Vagina (tissue), 2 donors: ENCODE measurements at regions not wholly inside any gene's neighbourhood (a gene's known extent, or its start where the extent isn't known, plus 50 kb on each side); places are given as distances from the start of the nearest gene placed in this dataset.

Source experiments
- DNase-seq, 2 donors: peaks; one replicate each; pipeline ENCODE4 v3.0.0-alpha.2; 2017; ENCODE audit errors: extremely low spot score in 2 of 2
- H3K27ac ChIP-seq: fragments of 200-600 bp; sonication (generic); one replicate; pipeline ENCODE4 v1.5.1; 2019
- H3K27me3 ChIP-seq: fragments of 200-600 bp; sonication (generic); one replicate; pipeline ENCODE4 v1.5.1; 2019
- H3K36me3 ChIP-seq, 2 donors: fragments of 200-600 bp; sonication (generic); one replicate each; pipeline ENCODE4 v1.5.1; 2017 to 2019
- H3K4me1 ChIP-seq: fragments of 200-600 bp; sonication (generic); one replicate; pipeline ENCODE4 v1.5.1; 2019
- H3K4me3 ChIP-seq, 2 donors: fragments of 200-600 bp; sonication (generic); 1 replicate in 1 of 2; 2 replicates in 1 of 2; pipeline ENCODE4 v1.5.1; 2016 to 2019
- H3K9me3 ChIP-seq: fragments of 200-600 bp; sonication (generic); one replicate; pipeline ENCODE4 v1.5.1; 2019
- POLR2A ChIP-seq, 2 donors: fragments of 450-650 bp; IDR thresholded peaks; one replicate each; pipeline ENCODE4 v1.6.1; 2017; ENCODE audit warnings: antibody characterized with exemption in 2 of 2, mild to moderate bottlenecking in 2 of 2, moderate library complexity in 2 of 2
- POLR2AphosphoS5 ChIP-seq, 2 donors: sonication (generic); formaldehyde crosslinking; IDR thresholded peaks; one replicate each; pipeline ENCODE4 v1.9.0; 2017; ENCODE audit warnings: antibody characterized with exemption in 2 of 2, mild to moderate bottlenecking in 2 of 2, low read depth in 1 of 2; ENCODE audit not compliant: insufficient read depth in 1 of 2
- intact Hi-C: fragments of 100-400 bp; cut with DNase I; formaldehyde crosslinking; loops from one replicate; pipeline ENCODE4 v1.15.1; 2023
- TF ChIP-seq, protein P1 (sequence below), 3 experiments: fragments of 450-650 bp in 2 of 3; fragments of 200-600 bp in 1 of 3; sonication (generic) in 1 of 3; IDR thresholded peaks; one replicate each; pipeline ENCODE4 v1.5.1; 2017 to 2019; ENCODE audit warnings: antibody characterized with exemption in 3 of 3, mild to moderate bottlenecking in 2 of 3, moderate library complexity in 2 of 3

DNA sequence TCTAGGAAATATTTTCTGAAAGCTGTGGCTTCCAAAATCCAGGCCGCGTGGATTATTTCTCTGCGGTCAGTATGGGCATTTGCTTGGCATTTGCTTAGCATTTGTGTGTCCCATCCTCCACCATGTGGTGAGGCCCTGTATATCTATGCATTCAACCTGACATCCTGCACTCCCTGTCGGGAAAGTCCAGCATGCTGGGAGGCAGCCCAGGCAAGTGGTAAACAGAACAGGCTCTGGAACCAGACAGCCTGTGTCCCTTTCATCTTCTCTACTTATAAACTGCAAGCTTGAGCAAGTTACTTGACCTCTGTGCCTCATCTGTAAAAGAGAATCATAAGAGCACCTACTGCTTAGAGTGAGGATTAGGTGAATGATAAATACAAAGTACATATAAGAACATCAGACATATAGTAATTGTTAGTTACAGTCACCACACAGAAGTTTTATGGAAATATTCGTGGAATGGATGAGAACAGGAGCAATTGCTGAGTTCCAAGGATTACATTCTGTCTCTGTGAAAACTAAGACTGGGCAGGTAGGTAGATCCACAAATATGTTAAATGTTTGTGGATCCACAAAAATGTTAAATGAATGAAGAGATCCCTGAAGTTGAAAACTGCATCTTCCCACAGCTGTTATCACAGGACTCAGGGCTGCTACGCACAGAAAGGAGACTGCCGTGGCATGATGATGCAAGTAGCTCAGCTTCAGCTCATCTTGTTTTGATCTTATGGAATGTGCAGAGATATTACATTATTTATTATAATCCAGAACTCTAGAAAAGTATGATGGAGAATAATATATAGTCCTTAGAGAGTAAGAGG, 317.0 kb upstream of the MMADHC start:
- TF ChIP-seq, protein P1, sequence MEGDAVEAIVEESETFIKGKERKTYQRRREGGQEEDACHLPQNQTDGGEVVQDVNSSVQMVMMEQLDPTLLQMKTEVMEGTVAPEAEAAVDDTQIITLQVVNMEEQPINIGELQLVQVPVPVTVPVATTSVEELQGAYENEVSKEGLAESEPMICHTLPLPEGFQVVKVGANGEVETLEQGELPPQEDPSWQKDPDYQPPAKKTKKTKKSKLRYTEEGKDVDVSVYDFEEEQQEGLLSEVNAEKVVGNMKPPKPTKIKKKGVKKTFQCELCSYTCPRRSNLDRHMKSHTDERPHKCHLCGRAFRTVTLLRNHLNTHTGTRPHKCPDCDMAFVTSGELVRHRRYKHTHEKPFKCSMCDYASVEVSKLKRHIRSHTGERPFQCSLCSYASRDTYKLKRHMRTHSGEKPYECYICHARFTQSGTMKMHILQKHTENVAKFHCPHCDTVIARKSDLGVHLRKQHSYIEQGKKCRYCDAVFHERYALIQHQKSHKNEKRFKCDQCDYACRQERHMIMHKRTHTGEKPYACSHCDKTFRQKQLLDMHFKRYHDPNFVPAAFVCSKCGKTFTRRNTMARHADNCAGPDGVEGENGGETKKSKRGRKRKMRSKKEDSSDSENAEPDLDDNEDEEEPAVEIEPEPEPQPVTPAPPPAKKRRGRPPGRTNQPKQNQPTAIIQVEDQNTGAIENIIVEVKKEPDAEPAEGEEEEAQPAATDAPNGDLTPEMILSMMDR (IDR thresholded peaks at IDR 0.05) = no peak
- no peak for TF ChIP-seq POLR2AphosphoS5 (IDR thresholded peaks at IDR 0.05; ENCODE audit: insufficient read depth in 1 of 2, low read depth in 1 of 2)
- TF ChIP-seq POLR2A (IDR thresholded peaks at IDR 0.05) = no peak
- Histone ChIP-seq H3K4me1 (no peaks in the 10 kb centered on the region), H3K27ac (no peak overlapping the region), H3K9me3 (no peaks in the 10 kb centered on the region), H3K27me3 (no peaks in the 10 kb centered on the region), H3K36me3 (no peaks in the 10 kb centered on the region), H3K4me3 (no peak overlapping the region)
- intact Hi-C loops = no loop called here
- DNase-seq = no peak

DNA sequence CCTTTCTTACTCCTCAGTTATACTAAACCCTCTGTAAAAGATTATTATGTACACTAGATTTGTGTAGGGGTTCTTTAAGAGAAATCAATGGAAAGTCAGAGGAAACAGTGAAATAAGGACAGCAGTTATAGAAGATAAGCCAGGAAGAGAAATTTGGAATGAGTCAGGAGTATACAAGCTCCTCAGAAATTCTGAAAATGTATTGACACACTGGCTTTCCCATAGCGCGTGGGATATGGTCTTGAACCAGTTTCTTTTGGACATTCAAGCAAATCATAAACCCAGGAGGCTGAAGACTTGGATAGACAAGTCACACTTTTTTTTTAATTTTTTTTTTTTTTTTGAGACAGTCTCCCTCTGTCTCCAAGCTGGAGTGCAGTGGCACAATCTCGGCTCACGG, 316.1 kb upstream of the MMADHC start:
- TF ChIP-seq POLR2A (IDR thresholded peaks at IDR 0.05) (no peak), POLR2AphosphoS5 (IDR thresholded peaks at IDR 0.05; ENCODE audit: insufficient read depth in 1 of 2, low read depth in 1 of 2) (no peak)
- TF ChIP-seq, protein P1 (IDR thresholded peaks at IDR 0.05) = no peak
- no peak overlapping the region for H3K27ac ChIP-seq
- intact Hi-C loops = no loop called here
- no peaks in the 10 kb centered on the region for H3K36me3 ChIP-seq
- H3K9me3 ChIP-seq = no peaks in the 10 kb centered on the region
- H3K4me1 ChIP-seq = no peaks in the 10 kb centered on the region
- no peaks in the 10 kb centered on the region for H3K27me3 ChIP-seq
- no peak overlapping the region for H3K4me3 ChIP-seq
- DNase-seq = no peak

DNA sequence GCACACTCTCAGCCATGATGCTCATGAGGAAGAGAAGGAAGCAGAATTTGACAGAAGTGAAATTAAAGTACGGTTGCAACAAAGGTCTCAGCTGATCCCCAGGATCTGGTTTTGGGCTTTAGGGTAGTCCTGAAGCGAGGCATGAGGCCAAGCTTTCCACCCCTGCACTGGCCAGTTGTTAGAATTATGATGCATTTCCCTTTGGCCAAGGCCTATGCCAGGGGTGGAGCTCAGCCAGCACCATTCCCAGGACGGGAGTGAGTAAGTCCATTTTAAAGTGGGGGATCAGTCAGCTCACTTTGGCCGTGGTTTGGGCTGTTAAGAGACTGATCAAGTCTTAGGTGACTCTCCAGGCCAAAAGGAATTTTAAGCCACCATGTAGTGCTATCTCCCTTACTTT, 314.5 kb upstream of the MMADHC start:
- no peaks in the 10 kb centered on the region for H3K9me3 ChIP-seq
- intact Hi-C loops = no loop called here
- no peak for DNase-seq
- TF ChIP-seq, protein P1 (IDR thresholded peaks at IDR 0.05) = no peak
- TF ChIP-seq POLR2A (IDR thresholded peaks at IDR 0.05) = no peak
- TF ChIP-seq POLR2AphosphoS5 (IDR thresholded peaks at IDR 0.05; ENCODE audit: insufficient read depth in 1 of 2, low read depth in 1 of 2) = no peak
- no peaks in the 10 kb centered on the region for H3K36me3 ChIP-seq
- H3K27ac ChIP-seq = no peak overlapping the region
- H3K4me3 ChIP-seq = no peak overlapping the region
- no peaks in the 10 kb centered on the region for H3K4me1 ChIP-seq
- H3K27me3 ChIP-seq = no peaks in the 10 kb centered on the region

DNA sequence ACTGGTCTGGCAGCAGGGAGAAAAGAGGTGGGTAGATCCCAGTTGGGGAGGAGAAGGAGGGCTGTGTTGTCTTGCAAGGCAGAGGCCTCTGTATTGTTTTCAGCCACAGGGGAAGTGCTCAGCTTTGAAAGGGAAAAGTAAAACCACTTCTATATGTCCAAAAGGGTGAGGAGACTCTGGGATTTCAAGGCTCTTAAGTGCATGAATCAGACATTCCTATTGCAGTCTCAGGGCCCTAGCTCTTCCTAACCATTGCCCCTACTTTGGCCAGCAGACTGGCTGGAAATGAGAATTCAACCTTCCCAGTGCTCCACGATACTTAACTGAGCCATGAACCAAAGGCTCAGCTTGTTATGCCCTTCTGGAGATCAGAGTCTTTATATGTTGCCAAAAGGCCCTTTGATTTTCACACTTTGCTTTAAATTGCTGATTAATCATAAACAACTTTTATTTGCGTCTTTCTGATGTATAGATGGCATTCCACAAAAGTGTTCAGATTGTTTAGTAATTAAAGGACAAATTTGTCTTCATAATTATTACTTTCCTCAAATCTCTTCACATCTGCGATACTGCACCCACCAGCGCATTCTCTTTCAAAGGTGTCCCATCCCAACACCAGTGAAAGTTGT, 313.8 kb upstream of the MMADHC start:
- TF ChIP-seq POLR2A (IDR thresholded peaks at IDR 0.05) (no peak), POLR2AphosphoS5 (IDR thresholded peaks at IDR 0.05; ENCODE audit: insufficient read depth in 1 of 2, low read depth in 1 of 2) (no peak)
- TF ChIP-seq, protein P1 (IDR thresholded peaks at IDR 0.05) = no peak
- Histone ChIP-seq H3K36me3 (no peaks in the 10 kb centered on the region), H3K27ac (no peak overlapping the region), H3K4me1 (no peaks in the 10 kb centered on the region), H3K27me3 (no peaks in the 10 kb centered on the region), H3K9me3 (no peaks in the 10 kb centered on the region), H3K4me3 (no peak overlapping the region)
- DNase-seq = no peak
- intact Hi-C loops = no loop called here

DNA sequence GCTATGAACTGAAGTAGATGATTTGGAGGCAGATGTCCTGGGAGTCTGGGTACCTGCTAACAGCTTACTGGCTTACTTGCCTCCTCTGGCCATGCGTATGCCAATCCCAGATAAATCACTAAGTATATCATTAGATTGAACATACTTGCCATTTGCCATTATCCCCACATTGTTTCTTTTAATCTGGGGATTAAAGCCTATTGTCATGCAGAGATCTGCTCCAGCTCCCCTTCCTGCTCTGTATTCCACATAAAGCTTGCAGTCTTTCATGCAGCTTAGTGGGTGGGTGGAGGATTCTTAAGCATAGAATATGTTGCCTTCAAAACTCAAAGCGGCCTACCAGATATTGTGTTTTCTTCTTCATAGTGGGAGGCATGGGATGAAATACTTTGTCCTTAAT, 311.8 kb upstream of the MMADHC start:
- Histone ChIP-seq H3K9me3 (no peaks in the 10 kb centered on the region), H3K4me1 (no peaks in the 10 kb centered on the region)
- no peak for DNase-seq

More for the DNA sequence above, 311.8 kb upstream of the MMADHC start:
- Histone ChIP-seq H3K36me3 (no peaks in the 10 kb centered on the region), H3K4me3 (no peak overlapping the region), H3K27ac (no peak overlapping the region), H3K27me3 (no peaks in the 10 kb centered on the region)
- TF ChIP-seq, protein P1 (IDR thresholded peaks at IDR 0.05) = no peak
- no peak for TF ChIP-seq POLR2AphosphoS5 (IDR thresholded peaks at IDR 0.05; ENCODE audit: insufficient read depth in 1 of 2, low read depth in 1 of 2)
- TF ChIP-seq POLR2A (IDR thresholded peaks at IDR 0.05) = no peak
- intact Hi-C loops = no loop called here
